Kidney tubule cell (primary cell): ENCODE measurements at regions not wholly inside any gene's neighbourhood (a gene's known extent, or its start where the extent isn't known, plus 50 kb on each side); places are given as distances from the start of the nearest gene placed in this dataset.
"Not testable (repeated sequence)": the region's sequence is repeated elsewhere in the genome, so short reads cannot be mapped to it uniquely, and the experiment has no call there.

Experiments
- DNase-seq: peaks from one replicate; pipeline ENCODE4 v3.0.0-alpha.2; 2018; ENCODE audit warnings: low spot score

GRCh38 chr17:14547556-14547955 is 246.7 kb downstream of the HS3ST3B1 start:
- no peak for DNase-seq

GRCh38 chr17:14547016-14547415 is 246.1 kb downstream of the HS3ST3B1 start:
- no peak for DNase-seq

- peak; percentile 30 for DNase-seq
These were observed 244.4 kb downstream of the HS3ST3B1 start for GRCh38 chr17:14545156-14545906.

GRCh38 chr17:14541714-14542113 is 240.8 kb downstream of the HS3ST3B1 start:
- DNase-seq = no peak

GRCh38 chr17:14539801-14540200 is 238.9 kb downstream of the HS3ST3B1 start:
- no peak for DNase-seq

- DNase-seq = not testable (repeated sequence)
These were observed 231.4 kb downstream of the HS3ST3B1 start for GRCh38 chr17:14532242-14532641.

- DNase-seq = no peak
These were observed 224.9 kb downstream of the HS3ST3B1 start for GRCh38 chr17:14525551-14526455.

- DNase-seq = no peak
These were observed 222.0 kb downstream of the HS3ST3B1 start for GRCh38 chr17:14522795-14523387.

GRCh38 chr17:14518919-14519318 is 218.0 kb downstream of the HS3ST3B1 start:
- DNase-seq = not testable (repeated sequence)

- no peak for DNase-seq
These were observed 214.1 kb downstream of the HS3ST3B1 start for GRCh38 chr17:14514973-14515372.

GRCh38 chr17:14513835-14514234 is 213.0 kb downstream of the HS3ST3B1 start:
- no peak for DNase-seq

- DNase-seq = no peak
These were observed 209.3 kb downstream of the HS3ST3B1 start for GRCh38 chr17:14510136-14510535.

GRCh38 chr17:14508156-14508555 is 207.3 kb downstream of the HS3ST3B1 start:
- no peak for DNase-seq

- no peak for DNase-seq
These were observed 205.5 kb downstream of the HS3ST3B1 start for GRCh38 chr17:14506364-14506763.

- DNase-seq = no peak
These were observed 204.7 kb downstream of the HS3ST3B1 start for GRCh38 chr17:14505606-14506005.

- no peak for DNase-seq
These were observed 199.1 kb downstream of the HS3ST3B1 start for GRCh38 chr17:14499976-14500375.

GRCh38 chr17:14498812-14499211 is 197.9 kb downstream of the HS3ST3B1 start:
- DNase-seq = no peak

- DNase-seq = no peak
These were observed 193.3 kb downstream of the HS3ST3B1 start for GRCh38 chr17:14494161-14494560.

- DNase-seq = no peak
These were observed 189.1 kb downstream of the HS3ST3B1 start for GRCh38 chr17:14489986-14490385.

- DNase-seq = no peak
These were observed 188.2 kb downstream of the HS3ST3B1 start for GRCh38 chr17:14488958-14489550.

- no peak for DNase-seq
These were observed 186.2 kb downstream of the HS3ST3B1 start for GRCh38 chr17:14487068-14487467.

- no peak for DNase-seq
These were observed 181.8 kb downstream of the HS3ST3B1 start for GRCh38 chr17:14482715-14483114.
